Vagina (tissue), 2 donors: ENCODE measurements at regions not wholly inside any gene's neighbourhood (a gene's known extent, or its start where the extent isn't known, plus 50 kb on each side); places are given as distances from the start of the nearest gene placed in this dataset.

Experiments used
- POLR2AphosphoS5 ChIP-seq, 2 donors: sonication (generic); formaldehyde crosslinking; IDR thresholded peaks; one replicate each; pipeline ENCODE4 v1.9.0; 2017; ENCODE audit warnings: antibody characterized with exemption in 2 of 2, mild to moderate bottlenecking in 2 of 2, low read depth in 1 of 2; ENCODE audit not compliant: insufficient read depth in 1 of 2
- TF ChIP-seq, protein P1 (sequence below), 3 experiments: fragments of 450-650 bp in 2 of 3; fragments of 200-600 bp in 1 of 3; sonication (generic) in 1 of 3; IDR thresholded peaks; one replicate each; pipeline ENCODE4 v1.5.1; 2017 to 2019; ENCODE audit warnings: antibody characterized with exemption in 3 of 3, mild to moderate bottlenecking in 2 of 3, moderate library complexity in 2 of 3

- TF ChIP-seq, protein P1, sequence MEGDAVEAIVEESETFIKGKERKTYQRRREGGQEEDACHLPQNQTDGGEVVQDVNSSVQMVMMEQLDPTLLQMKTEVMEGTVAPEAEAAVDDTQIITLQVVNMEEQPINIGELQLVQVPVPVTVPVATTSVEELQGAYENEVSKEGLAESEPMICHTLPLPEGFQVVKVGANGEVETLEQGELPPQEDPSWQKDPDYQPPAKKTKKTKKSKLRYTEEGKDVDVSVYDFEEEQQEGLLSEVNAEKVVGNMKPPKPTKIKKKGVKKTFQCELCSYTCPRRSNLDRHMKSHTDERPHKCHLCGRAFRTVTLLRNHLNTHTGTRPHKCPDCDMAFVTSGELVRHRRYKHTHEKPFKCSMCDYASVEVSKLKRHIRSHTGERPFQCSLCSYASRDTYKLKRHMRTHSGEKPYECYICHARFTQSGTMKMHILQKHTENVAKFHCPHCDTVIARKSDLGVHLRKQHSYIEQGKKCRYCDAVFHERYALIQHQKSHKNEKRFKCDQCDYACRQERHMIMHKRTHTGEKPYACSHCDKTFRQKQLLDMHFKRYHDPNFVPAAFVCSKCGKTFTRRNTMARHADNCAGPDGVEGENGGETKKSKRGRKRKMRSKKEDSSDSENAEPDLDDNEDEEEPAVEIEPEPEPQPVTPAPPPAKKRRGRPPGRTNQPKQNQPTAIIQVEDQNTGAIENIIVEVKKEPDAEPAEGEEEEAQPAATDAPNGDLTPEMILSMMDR (IDR thresholded peaks at IDR 0.05), result no peak
- no peak for TF ChIP-seq POLR2AphosphoS5 (IDR thresholded peaks at IDR 0.05; ENCODE audit: insufficient read depth in 1 of 2, low read depth in 1 of 2)
Observed at GRCh38 chr2:117614823-117615534, 199.5 kb upstream of the DDX18 start.
